HepG2 (cell line): ENCODE measurements at regions not wholly inside any gene's neighbourhood (a gene's known extent, or its start where the extent isn't known, plus 50 kb on each side); places are given as distances from the start of the nearest gene placed in this dataset.

ENCODE experiments used
- ATAC-seq: fragments of 200-7000 bp; cut with Tn5 transposase; 3 replicates; pipeline ENCODE4 v1.9.1; 2020; ENCODE audit warnings: mild to moderate bottlenecking, moderate library complexity
- BruUV-seq: library from RNA; stranded (reverse); fragments of 400-500 nt; replicated peaks from 2 replicates; lab custom pipeline; 2021; lab: Mats Ljungman, UMichigan
- CTCF ChIA-PET: fragments of 300-600 bp; formaldehyde crosslinking; extraction: SDS; loops from one replicate; lab custom pipeline; 2021; ENCODE audit warnings: low total read pairs, inconsistent platforms, low intra/inter-chr PET ratio; lab: Yijun Ruan, JAX
- POLR2A ChIA-PET: fragments of 350-600 bp; sonication (Branson Sonifier 250); formaldehyde crosslinking; loops from one replicate; lab custom pipeline; 2020; ENCODE audit warnings: antibody characterized with exemption, inconsistent platforms; lab: Yijun Ruan, JAX
- DNase-seq: peaks from one replicate; pipeline ENCODE4 v3.0.0-alpha.2; 2015; ENCODE audit warnings: low spot score
- FAIRE-seq: peaks from 3 replicates; lab custom pipeline; 2011; peaks lifted over from hg19 to GRCh38; lab: Jason Lieb, UNC
- H2AFZ ChIP-seq: one replicate; pipeline ENCODE4 v1.6.1; 2011; ENCODE audit warnings: low read length, inconsistent platforms
- H3K27ac ChIP-seq: fragments of 300-600 bp; 3 replicates; pipeline ENCODE4 v1.8.0; 2011; ENCODE audit warnings: mixed run types, mild to moderate bottlenecking, mixed read lengths, low read length, inconsistent platforms; ENCODE audit not compliant: insufficient read depth; ENCODE audit errors: extremely low read length
- H3K27me3 ChIP-seq, 2 experiments: fragments of 200-600 bp in 1 of 2; 2 replicates in 1 of 2; 3 replicates in 1 of 2; pipeline versions ENCODE4 v1.6.0 to v1.8.0; 2011; ENCODE audit warnings: low read length in 2 of 2, mild to moderate bottlenecking in 2 of 2, moderate library complexity in 2 of 2, inconsistent platforms in 1 of 2; ENCODE audit not compliant: insufficient read depth in 2 of 2, control insufficient read depth in 1 of 2
- H3K36me3 ChIP-seq, 2 experiments: fragments of 200-600 bp in 1 of 2; replicated peaks in 1 of 2; 2 replicates in 1 of 2; 3 replicates in 1 of 2; pipeline versions ENCODE4 v1.5.1 to v1.8.0; 2011; ENCODE audit warnings: low read length in 2 of 2, inconsistent platforms in 1 of 2; ENCODE audit not compliant: insufficient read depth in 2 of 2, control insufficient read depth in 1 of 2
- H3K4me1 ChIP-seq: 2 replicates; pipeline ENCODE4 v1.5.1; 2012; ENCODE audit warnings: low read length, inconsistent platforms; ENCODE audit not compliant: insufficient read depth
- H3K4me2 ChIP-seq: 2 replicates; pipeline ENCODE4 v1.6.0; 2011; ENCODE audit warnings: low read depth, low read length, inconsistent platforms
- H3K4me3 ChIP-seq, 3 experiments: fragments of 200-600 bp in 1 of 3; sonication (generic), shearing (Covaris generic) in 1 of 3; replicated peaks in 1 of 3; 2 replicates each; pipeline ENCODE4 v1.5.1; 2011 to 2016; ENCODE audit warnings: low read length in 3 of 3, inconsistent platforms in 2 of 3, low read depth in 2 of 3, mild to moderate bottlenecking in 2 of 3, control low read depth in 1 of 3, mixed read lengths in 1 of 3; ENCODE audit not compliant: insufficient read depth in 1 of 3
- H3K79me2 ChIP-seq: one replicate; pipeline ENCODE4 v1.6.1; 2011; ENCODE audit warnings: low read length, inconsistent platforms; ENCODE audit not compliant: insufficient read depth
- H3K9ac ChIP-seq: 2 replicates; pipeline ENCODE4 v1.6.0; 2011; ENCODE audit warnings: mild to moderate bottlenecking, low read depth, low read length, inconsistent platforms; ENCODE audit not compliant: insufficient read depth
- H3K9me3 ChIP-seq: 2 replicates; pipeline ENCODE4 v1.5.1; 2012; ENCODE audit warnings: mild to moderate bottlenecking, low read length
- H4K20me1 ChIP-seq: 2 replicates; pipeline ENCODE4 v1.6.0; 2011; ENCODE audit warnings: inconsistent platforms, mild to moderate bottlenecking, low read length, moderate library complexity; ENCODE audit not compliant: insufficient read depth
- HDAC2 ChIP-seq: sonication (generic); formaldehyde crosslinking; IDR thresholded peaks from 2 replicates; pipeline ENCODE4 v1.4.0; 2020; ENCODE audit warnings: missing genetic modification reagents
- JUNB ChIP-seq: sonication (generic); formaldehyde crosslinking; IDR thresholded peaks from 2 replicates; pipeline ENCODE4 v1.8.0; 2022; ENCODE audit warnings: missing genetic modification reagents, mild to moderate bottlenecking, borderline replicate concordance
- MTERF4 ChIP-seq: sonication (generic); formaldehyde crosslinking; IDR thresholded peaks from 2 replicates; pipeline ENCODE4 v1.8.0; 2023; ENCODE audit warnings: mild to moderate bottlenecking, missing genetic modification reagents
- ZNF24 ChIP-seq: fragments of 450-650 bp; IDR thresholded peaks from 2 replicates; pipeline ENCODE4 v1.6.1; 2017; ENCODE audit warnings: antibody characterized with exemption, mild to moderate bottlenecking
- WGBS: methylation state at CpG from one replicate; pipeline ENCODE4 v1.1.6; 2017; ENCODE audit warnings: low lambda C conversion rate; 5-methylcytosine and 5-hydroxymethylcytosine counted together
- in situ Hi-C: cut with HindIII; loops from 2 replicates; pipeline ENCODE4 v1.10.0; 2017; ENCODE audit warnings: low pct_unique_long_range_greater_than_20kb; ENCODE audit not compliant: extremely low pct_ligation_motif_present
- intact Hi-C: fragments of 100-400 bp; cut with micrococcal nuclease; formaldehyde crosslinking; loops from one replicate; pipeline ENCODE4 v1.10.0; 2022; ENCODE audit not compliant: unreplicated experiment

- H3K27me3 ChIP-seq, result peaks cover 8 to 30% of the 10 kb centered on the region in 2 experiments; a peak in 4 of 5 replicates
- H3K9ac ChIP-seq, result no peak overlapping the region
- DNase-seq, result no peak
- H3K4me2 ChIP-seq, result no peak overlapping the region
- no peaks in the 10 kb centered on the region for H3K4me1 ChIP-seq
- POLR2A ChIA-PET, result no interaction called here
- no peak overlapping the region for H3K4me3 ChIP-seq
- no TSS peak for BruUV-seq
- TF ChIP-seq JUNB (CRISPR knock-in tag) (0 out of 2 replicates have a peak, but pooled peaks have one; percentile 11), ZNF24 (peak; percentile 89), MTERF4 (no peak)
- TF ChIP-seq, all 625 proteins: peak for 2
- H2AFZ ChIP-seq, result no peak overlapping the region
- no peaks in the 10 kb centered on the region for H3K36me3 ChIP-seq
- in situ Hi-C loops (no loop called here), intact Hi-C loops (no loop called here)
- no peak overlapping the region for H3K27ac ChIP-seq
- no peak for ATAC-seq
- no peak for FAIRE-seq
- H3K79me2 ChIP-seq, result no peaks in the 10 kb centered on the region
- no peaks in the 10 kb centered on the region; the same call in 1 of the 2 replicates for H4K20me1 ChIP-seq
- no peaks in the 10 kb centered on the region for H3K9me3 ChIP-seq
- CTCF ChIA-PET, result no interaction called here
These were observed 127.6 kb downstream of the EDN3 start for GRCh38 chr20:59428006-59428405.

GRCh38 chr20:59428441-59429205 is 128.2 kb downstream of the EDN3 start:
- peaks cover 7 to 27% of the 10 kb centered on the region in 2 experiments; a peak in 4 of 5 replicates for H3K27me3 ChIP-seq
- no peak for FAIRE-seq
- no peak overlapping the region for H3K27ac ChIP-seq
- 48% methylated on average over 13 of the region's 13 CpGs for WGBS
- ATAC-seq, result peak; percentile 45; the same call in 2 of the 3 replicates
- ChIA-PET CTCF (no interaction called here), POLR2A (no interaction called here)
- H2AFZ ChIP-seq, result no peak overlapping the region
- H3K9me3 ChIP-seq, result no peaks in the 10 kb centered on the region
- no peak overlapping the region for H3K9ac ChIP-seq
- BruUV-seq, result no TSS peak
- no peaks in the 10 kb centered on the region for H3K79me2 ChIP-seq
- TF ChIP-seq HDAC2, result no peak
- 0 out of 2 replicates have a peak, but pooled peaks have one; percentile 7 for TF ChIP-seq JUNB (CRISPR knock-in tag)
- no peaks in the 10 kb centered on the region for H3K4me1 ChIP-seq
- H3K36me3 ChIP-seq, result no peaks in the 10 kb centered on the region
- intact Hi-C loops, result no loop called here
- no peak overlapping the region for H3K4me3 ChIP-seq
- H3K4me2 ChIP-seq, result no peak overlapping the region
- DNase-seq, result peak; percentile 18
- in situ Hi-C loops, result no loop called here
- no peaks in the 10 kb centered on the region; the same call in 1 of the 2 replicates for H4K20me1 ChIP-seq
